NB4 (cell line): ENCODE measurements at regions not wholly inside any gene's neighbourhood (a gene's known extent, or its start where the extent isn't known, plus 50 kb on each side); places are given as distances from the start of the nearest gene placed in this dataset.

Experiments used
- MYC ChIP-seq: IDR thresholded peaks from 2 replicates; pipeline ENCODE4 v1.6.1; 2011; ENCODE audit warnings: low read depth, low read length
- POLR2A ChIP-seq: IDR thresholded peaks from 2 replicates; pipeline ENCODE4 v1.6.1; 2011; ENCODE audit warnings: mild to moderate bottlenecking; ENCODE audit not compliant: insufficient read length; ENCODE audit errors: extremely low read depth
- TF ChIP-seq, protein P1 (sequence below): IDR thresholded peaks from one replicate; pipeline ENCODE4 v1.5.1; 2012; ENCODE audit warnings: low read depth, low read length
- TF ChIP-seq, protein P2 (sequence below): IDR thresholded peaks from 2 replicates; pipeline ENCODE4 v1.6.1; 2011; ENCODE audit warnings: low read depth, low read length

- TF ChIP-seq, protein P1, sequence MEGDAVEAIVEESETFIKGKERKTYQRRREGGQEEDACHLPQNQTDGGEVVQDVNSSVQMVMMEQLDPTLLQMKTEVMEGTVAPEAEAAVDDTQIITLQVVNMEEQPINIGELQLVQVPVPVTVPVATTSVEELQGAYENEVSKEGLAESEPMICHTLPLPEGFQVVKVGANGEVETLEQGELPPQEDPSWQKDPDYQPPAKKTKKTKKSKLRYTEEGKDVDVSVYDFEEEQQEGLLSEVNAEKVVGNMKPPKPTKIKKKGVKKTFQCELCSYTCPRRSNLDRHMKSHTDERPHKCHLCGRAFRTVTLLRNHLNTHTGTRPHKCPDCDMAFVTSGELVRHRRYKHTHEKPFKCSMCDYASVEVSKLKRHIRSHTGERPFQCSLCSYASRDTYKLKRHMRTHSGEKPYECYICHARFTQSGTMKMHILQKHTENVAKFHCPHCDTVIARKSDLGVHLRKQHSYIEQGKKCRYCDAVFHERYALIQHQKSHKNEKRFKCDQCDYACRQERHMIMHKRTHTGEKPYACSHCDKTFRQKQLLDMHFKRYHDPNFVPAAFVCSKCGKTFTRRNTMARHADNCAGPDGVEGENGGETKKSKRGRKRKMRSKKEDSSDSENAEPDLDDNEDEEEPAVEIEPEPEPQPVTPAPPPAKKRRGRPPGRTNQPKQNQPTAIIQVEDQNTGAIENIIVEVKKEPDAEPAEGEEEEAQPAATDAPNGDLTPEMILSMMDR = no peak
- no peak for TF ChIP-seq POLR2A
- TF ChIP-seq, protein P2, sequence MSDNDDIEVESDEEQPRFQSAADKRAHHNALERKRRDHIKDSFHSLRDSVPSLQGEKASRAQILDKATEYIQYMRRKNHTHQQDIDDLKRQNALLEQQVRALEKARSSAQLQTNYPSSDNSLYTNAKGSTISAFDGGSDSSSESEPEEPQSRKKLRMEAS = no peak
- TF ChIP-seq MYC = no peak
These were observed 70.1 kb upstream of the UNC5A start for GRCh38 chr5:176740131-176740701.
